Spleen (tissue), 7 donors: ENCODE measurements at regions not wholly inside any gene's neighbourhood (a gene's known extent, or its start where the extent isn't known, plus 50 kb on each side); places are given as distances from the start of the nearest gene placed in this dataset.

ENCODE experiments used
- POLR2AphosphoS5 ChIP-seq, 3 donors: sonication (generic); formaldehyde crosslinking; IDR thresholded peaks; one replicate each; pipeline ENCODE4 v1.5.1; 2017; ENCODE audit warnings: antibody characterized with exemption in 3 of 3
- TF ChIP-seq, protein P1 (sequence below), 11 experiments: fragments of 200-600 bp in 7 of 11; fragments of 450-650 bp in 4 of 11; sonication (generic) in 4 of 11; IDR thresholded peaks in 8 of 11; conservative IDR thresholded peaks in 3 of 11; 1 replicate in 7 of 11; 2 replicates in 4 of 11; pipeline versions ENCODE4 v1.4.0 to v1.8.0; 2016 to 2021; ENCODE audit warnings: antibody characterized with exemption in 11 of 11, inconsistent platforms in 4 of 11, mild to moderate bottlenecking in 1 of 11
- donor health status: DM: no; HTN: no; CAD: no; lungs with moderate emphysema.
- donor health status: DM: no; HTN: no; CAD: no.
- donor health status: DM: no; HTN: no; CAD: no.

DNA sequence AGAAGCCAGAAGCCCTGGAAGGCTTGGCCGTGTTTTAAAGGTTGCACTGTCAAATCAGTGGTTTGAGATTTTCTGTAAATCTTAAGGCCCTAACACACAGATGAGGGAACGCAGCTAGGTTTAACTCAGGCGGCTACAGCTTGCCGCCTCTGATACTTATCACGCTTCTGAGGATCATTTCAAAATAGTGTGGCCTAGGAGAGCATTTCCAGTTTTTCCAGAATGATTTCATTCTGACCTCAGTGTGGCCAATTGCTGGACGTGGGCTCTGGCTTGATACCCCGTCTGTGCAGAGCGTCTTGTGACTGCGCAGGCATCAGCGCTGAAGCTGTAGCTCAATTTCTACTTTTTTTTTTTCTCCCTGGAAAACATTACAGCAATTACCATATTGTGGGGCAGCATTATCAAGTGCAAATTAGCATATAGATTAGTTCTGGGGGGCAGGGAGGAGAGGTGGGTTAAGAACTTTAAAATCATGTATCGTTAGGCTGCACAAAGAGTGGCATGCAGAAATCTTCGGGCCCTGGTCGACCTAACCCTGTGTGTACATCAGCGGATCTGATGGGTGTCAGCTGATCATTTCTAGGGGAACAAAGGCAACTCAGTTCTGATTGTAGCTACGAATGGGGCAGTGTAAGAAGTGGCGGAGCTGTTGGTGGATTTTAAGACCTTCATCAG, 105.0 kb upstream of the EEF1E1 start:
- TF ChIP-seq, protein P1, sequence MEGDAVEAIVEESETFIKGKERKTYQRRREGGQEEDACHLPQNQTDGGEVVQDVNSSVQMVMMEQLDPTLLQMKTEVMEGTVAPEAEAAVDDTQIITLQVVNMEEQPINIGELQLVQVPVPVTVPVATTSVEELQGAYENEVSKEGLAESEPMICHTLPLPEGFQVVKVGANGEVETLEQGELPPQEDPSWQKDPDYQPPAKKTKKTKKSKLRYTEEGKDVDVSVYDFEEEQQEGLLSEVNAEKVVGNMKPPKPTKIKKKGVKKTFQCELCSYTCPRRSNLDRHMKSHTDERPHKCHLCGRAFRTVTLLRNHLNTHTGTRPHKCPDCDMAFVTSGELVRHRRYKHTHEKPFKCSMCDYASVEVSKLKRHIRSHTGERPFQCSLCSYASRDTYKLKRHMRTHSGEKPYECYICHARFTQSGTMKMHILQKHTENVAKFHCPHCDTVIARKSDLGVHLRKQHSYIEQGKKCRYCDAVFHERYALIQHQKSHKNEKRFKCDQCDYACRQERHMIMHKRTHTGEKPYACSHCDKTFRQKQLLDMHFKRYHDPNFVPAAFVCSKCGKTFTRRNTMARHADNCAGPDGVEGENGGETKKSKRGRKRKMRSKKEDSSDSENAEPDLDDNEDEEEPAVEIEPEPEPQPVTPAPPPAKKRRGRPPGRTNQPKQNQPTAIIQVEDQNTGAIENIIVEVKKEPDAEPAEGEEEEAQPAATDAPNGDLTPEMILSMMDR (IDR thresholded peaks at IDR 0.05 in 8 of 11, conservative IDR thresholded peaks at IDR 0.05 in 3 of 11): no peak
- no peak for TF ChIP-seq POLR2AphosphoS5 (IDR thresholded peaks at IDR 0.05)
